Body of pancreas (tissue), 4 donors: ENCODE measurements at regions not wholly inside any gene's neighbourhood (a gene's known extent, or its start where the extent isn't known, plus 50 kb on each side); places are given as distances from the start of the nearest gene placed in this dataset.

Experiments
- CTCF ChIP-seq, 7 experiments: fragments of 450-650 bp in 4 of 7; fragments of 200-600 bp in 3 of 7; sonication (generic) in 3 of 7; IDR thresholded peaks; one replicate each; pipeline ENCODE4 v1.5.1; 2016 to 2019; ENCODE audit warnings: antibody characterized with exemption in 7 of 7
- POLR2A ChIP-seq, 3 donors: fragments of 450-650 bp; IDR thresholded peaks; one replicate each; pipeline ENCODE4 v1.6.1; 2016; ENCODE audit warnings: antibody characterized with exemption in 3 of 3, mild to moderate bottlenecking in 2 of 3

- TF ChIP-seq CTCF (IDR thresholded peaks at IDR 0.05) (no peak), POLR2A (IDR thresholded peaks at IDR 0.05) (no peak)
These were observed 58.1 kb upstream of the APOBEC4 start for GRCh38 chr1:183711165-183711682.
